ENCODE measurements at regions not wholly inside any gene's neighbourhood (a gene's known extent, or its start where the extent isn't known, plus 50 kb on each side); places are given as distances from the start of the nearest gene placed in this dataset.

GRCh38 chr4:1538941-1539772 is 132.9 kb upstream of the NKX1-1 start:
- TF ChIP-seq KDM5A (IDR thresholded peaks at IDR 0.05) (no peak), CTCF (IDR thresholded peaks at IDR 0.05) (no peak), REST (IDR thresholded peaks at IDR 0.05) (no peak)

All from A549 (cell line).